IMR-90 (cell line): ENCODE measurements at regions not wholly inside any gene's neighbourhood (a gene's known extent, or its start where the extent isn't known, plus 50 kb on each side); places are given as distances from the start of the nearest gene placed in this dataset.

Experiments
- ATAC-seq: fragments of 200-7000 bp; cut with Tn5 transposase; 2 replicates; pipeline ENCODE4 v1.9.1; 2020; ENCODE audit warnings: low read depth, mild to moderate bottlenecking, moderate library complexity
- BruUV-seq: library from RNA; stranded (reverse); fragments of 400-500 nt; replicated peaks from 2 replicates; lab custom pipeline; 2021; lab: Mats Ljungman, UMichigan
- CTCF ChIA-PET: fragments of 300-600 bp; formaldehyde crosslinking; extraction: SDS; loops from one replicate; lab custom pipeline; 2021; ENCODE audit warnings: antibody characterized with exemption; lab: Yijun Ruan, JAX
- POLR2A ChIA-PET: fragments of 300-600 bp; sonication (Branson Sonifier 250); formaldehyde crosslinking; loops from one replicate; lab custom pipeline; 2022; ENCODE audit warnings: antibody characterized with exemption; ENCODE audit not compliant: unreplicated experiment; lab: Charles Lee
- DNase-seq: peaks from one replicate; pipeline ENCODE4 v3.0.0; 2013
- H2AFZ ChIP-seq: replicated peaks from 2 replicates; pipeline ENCODE3; 2013; ENCODE audit warnings: low read length, mild to moderate bottlenecking; ENCODE audit not compliant: poor library complexity
- H2AK5ac ChIP-seq: 2 replicates; pipeline ENCODE4 v1.6.1; 2013; ENCODE audit warnings: low read depth, low read length, inconsistent platforms
- H2AK9ac ChIP-seq: replicated peaks from 2 replicates; pipeline ENCODE3; 2013; ENCODE audit warnings: mild to moderate bottlenecking, low read depth, low read length, moderate library complexity; ENCODE audit not compliant: poor library complexity
- H2BK120ac ChIP-seq: 2 replicates; pipeline ENCODE4 v1.6.1; 2013; ENCODE audit warnings: low read depth, low read length, inconsistent platforms
- H2BK15ac ChIP-seq: 3 replicates; pipeline ENCODE4 v1.6.1; 2013; ENCODE audit warnings: low read depth, low read length, inconsistent platforms
- H2BK20ac ChIP-seq: 2 replicates; pipeline ENCODE4 v1.6.1; 2013; ENCODE audit warnings: low read depth, mild to moderate bottlenecking, inconsistent platforms, low read length, moderate library complexity
- H2BK5ac ChIP-seq: 2 replicates; pipeline ENCODE4 v1.6.1; 2013; ENCODE audit warnings: mild to moderate bottlenecking, low read depth, low read length, inconsistent platforms; ENCODE audit not compliant: poor library complexity, severe bottlenecking
- H3K14ac ChIP-seq: replicated peaks from 2 replicates; pipeline ENCODE4 v1.6.1; 2013; ENCODE audit warnings: low read depth, low read length, inconsistent platforms
- H3K18ac ChIP-seq: 2 replicates; pipeline ENCODE4 v1.6.1; 2013; ENCODE audit warnings: low read depth, low read length, control low read depth
- H3K23ac ChIP-seq: 2 replicates; pipeline ENCODE4 v1.6.1; 2013; ENCODE audit warnings: low read depth, low read length, inconsistent platforms
- H3K27ac ChIP-seq: 2 replicates; pipeline ENCODE4 v1.5.1; 2013; ENCODE audit warnings: mild to moderate bottlenecking, control low read depth, low read length; ENCODE audit not compliant: insufficient read depth
- H3K27me3 ChIP-seq: 2 replicates; pipeline ENCODE4 v1.6.1; 2013; ENCODE audit warnings: low read length; ENCODE audit not compliant: control insufficient read depth, insufficient read depth
- H3K36me3 ChIP-seq: 2 replicates; pipeline ENCODE4 v1.6.1; 2013; ENCODE audit warnings: low read length, mixed read lengths; ENCODE audit not compliant: control insufficient read depth, insufficient read depth
- H3K4ac ChIP-seq: 2 replicates; pipeline ENCODE4 v1.6.1; 2013; ENCODE audit warnings: low read depth, low read length, inconsistent platforms
- H3K4me1 ChIP-seq: 2 replicates; pipeline ENCODE4 v1.6.1; 2013; ENCODE audit warnings: low read length, mixed read lengths; ENCODE audit not compliant: control insufficient read depth, insufficient read depth
- H3K4me2 ChIP-seq: 2 replicates; pipeline ENCODE4 v1.6.1; 2013; ENCODE audit warnings: low read depth, mild to moderate bottlenecking, control low read depth, low read length, moderate library complexity
- H3K4me3 ChIP-seq: 2 replicates; pipeline ENCODE4 v1.5.1; 2013; ENCODE audit warnings: low read depth, mild to moderate bottlenecking, control low read depth, low read length, moderate library complexity; ENCODE audit not compliant: insufficient read depth
- H3K56ac ChIP-seq: 2 replicates; pipeline ENCODE4 v1.6.1; 2013; ENCODE audit warnings: low read length, inconsistent platforms; ENCODE audit not compliant: insufficient read depth; ENCODE audit errors: extremely low read depth
- H3K79me1 ChIP-seq, 2 experiments: 2 replicates each; pipeline ENCODE4 v1.6.1; 2013; ENCODE audit warnings: low read length in 2 of 2, inconsistent platforms in 1 of 2, low read depth in 1 of 2
- H3K9ac ChIP-seq: 2 replicates; pipeline ENCODE4 v1.6.1; 2013; ENCODE audit warnings: low read depth, low read length, control low read depth
- H3K9me1 ChIP-seq: 2 replicates; pipeline ENCODE4 v1.6.1; 2013; ENCODE audit warnings: low read length, inconsistent platforms; ENCODE audit not compliant: insufficient read depth
- H3K9me3 ChIP-seq: 2 replicates; pipeline ENCODE4 v1.6.1; 2013; ENCODE audit warnings: low read length; ENCODE audit not compliant: control insufficient read depth, insufficient read depth
- H4K20me1 ChIP-seq: 2 replicates; pipeline ENCODE4 v1.6.1; 2013; ENCODE audit warnings: low read length, inconsistent platforms; ENCODE audit not compliant: insufficient read depth
- H4K5ac ChIP-seq: 2 replicates; pipeline ENCODE4 v1.6.1; 2013; ENCODE audit warnings: mild to moderate bottlenecking, low read depth, low read length, control low read depth
- H4K8ac ChIP-seq, 2 experiments: 2 replicates each; pipeline ENCODE4 v1.6.1; 2013; ENCODE audit warnings: low read depth in 2 of 2, low read length in 2 of 2, control low read depth in 1 of 2, inconsistent platforms in 1 of 2
- H4K91ac ChIP-seq: 2 replicates; pipeline ENCODE4 v1.6.1; 2013; ENCODE audit warnings: low read depth, low read length, inconsistent platforms; ENCODE audit not compliant: insufficient read depth
- CTCF ChIP-seq: conservative IDR thresholded peaks from 2 replicates; pipeline ENCODE4 v1.5.1; 2012; ENCODE audit warnings: mild to moderate bottlenecking, low read depth, low read length, improper control_type of control experiment
- ELK1 ChIP-seq: fragments of 150-350 bp; IDR thresholded peaks from 2 replicates; pipeline ENCODE4 v1.6.1; 2016; ENCODE audit warnings: low read depth, mild to moderate bottlenecking, low read length, moderate library complexity, borderline replicate concordance
- MAFK ChIP-seq: IDR thresholded peaks from 2 replicates; pipeline ENCODE4 v1.6.1; 2012; ENCODE audit warnings: low read depth, low read length, improper control_type of control experiment
- MAZ ChIP-seq: IDR thresholded peaks from 2 replicates; pipeline ENCODE4 v1.6.1; 2012; ENCODE audit warnings: low read depth, mild to moderate bottlenecking, low read length, improper control_type of control experiment, moderate library complexity, borderline replicate concordance
- MXI1 ChIP-seq: IDR thresholded peaks from 2 replicates; pipeline ENCODE4 v1.6.1; 2012; ENCODE audit warnings: low read depth, mild to moderate bottlenecking, low read length, moderate library complexity, borderline replicate concordance
- NFE2L2 ChIP-seq: fragments of 150-350 bp; IDR thresholded peaks from 2 replicates; pipeline ENCODE4 v1.6.1; 2016; ENCODE audit warnings: low read depth, mild to moderate bottlenecking, low read length
- POLR2A ChIP-seq: IDR thresholded peaks from 2 replicates; pipeline ENCODE4 v1.6.1; 2012; ENCODE audit warnings: mild to moderate bottlenecking, low read depth, low read length
- RAD21 ChIP-seq: IDR thresholded peaks from 2 replicates; pipeline ENCODE4 v1.6.1; 2012; ENCODE audit warnings: low read length, improper control_type of control experiment
- RCOR1 ChIP-seq: IDR thresholded peaks from 2 replicates; pipeline ENCODE4 v1.6.1; 2012; ENCODE audit warnings: mild to moderate bottlenecking, low read length, improper control_type of control experiment; ENCODE audit not compliant: insufficient replicate concordance
- RFX5 ChIP-seq: IDR thresholded peaks from 2 replicates; pipeline ENCODE4 v1.8.0; 2012; ENCODE audit warnings: low read depth, mild to moderate bottlenecking, low read length, moderate library complexity
- SMC3 ChIP-seq: fragments of 150-350 bp; IDR thresholded peaks from 2 replicates; pipeline ENCODE4 v1.6.1; 2016; ENCODE audit warnings: low read depth, mild to moderate bottlenecking, antibody characterized with exemption, low read length, moderate library complexity
- dilution Hi-C: fragments of 300-500 bp; cut with HindIII; formaldehyde crosslinking; loops from one replicate; pipeline ENCODE4 v1.14.3; 2018; ENCODE audit warnings: low sequenced_read_pairs; ENCODE audit not compliant: unreplicated experiment
- in situ Hi-C: fragments of 300-500 bp; cut with MboI; formaldehyde crosslinking; loops from 3 replicates; pipeline ENCODE4 v1.14.3; 2019; ENCODE audit warnings: low sequenced_read_pairs, inconsistent platforms, mixed read lengths
- intact Hi-C: fragments of 100-400 bp; cut with micrococcal nuclease; formaldehyde crosslinking; loops from 2 replicates; pipeline ENCODE4 v1.10.0; 2022
- TF ChIP-seq, protein P1 (sequence below): fragments of 150-350 bp; IDR thresholded peaks from 2 replicates; pipeline ENCODE4 v1.6.1; 2017; ENCODE audit warnings: mild to moderate bottlenecking, antibody characterized with exemption, low read length, low read depth

DNA sequence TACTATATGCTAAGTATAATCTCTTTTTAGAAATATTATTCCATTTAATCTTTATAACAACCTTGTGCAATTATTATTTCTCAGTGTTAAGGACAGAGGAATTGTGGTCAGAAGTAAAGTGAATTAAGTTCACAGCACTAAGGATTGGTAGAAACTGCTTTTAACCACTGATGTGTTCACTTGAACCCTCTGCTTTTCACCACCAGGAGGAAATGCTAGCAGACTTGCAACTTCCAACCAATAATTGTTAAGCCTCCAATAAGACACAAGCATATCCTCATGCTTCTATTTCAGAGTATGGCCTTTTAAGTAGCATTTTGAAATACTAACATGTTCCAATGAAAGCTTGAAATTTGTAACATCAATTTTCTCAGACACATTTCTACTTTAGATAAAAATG, 527.4 kb downstream of the SI start:
- Histone ChIP-seq H3K9me3 (peaks cover 4% of the 10 kb centered on the region; the same call in 1 of the 2 replicates), H3K36me3 (no peaks in the 10 kb centered on the region), H3K4me2 (no peak overlapping the region), H3K23ac (no peak overlapping the region), H4K8ac (no peak overlapping the region), H2BK20ac (no peak overlapping the region), H3K14ac (no peak overlapping the region), H4K5ac (no peak overlapping the region), H2BK120ac (no peak overlapping the region), H4K91ac (no peak overlapping the region), H3K79me1 (no peaks in the 10 kb centered on the region), H3K27ac (no peak overlapping the region), H3K4ac (no peak overlapping the region), H3K18ac (no peak overlapping the region), H3K9ac (no peak overlapping the region), H3K4me1 (no peaks in the 10 kb centered on the region), H3K9me1 (no peaks in the 10 kb centered on the region), H2AK9ac (no peak overlapping the region), H3K56ac (no peak overlapping the region), H2BK15ac (no peak overlapping the region), H3K27me3 (no peaks in the 10 kb centered on the region), H2AK5ac (no peak overlapping the region), H4K20me1 (no peaks in the 10 kb centered on the region), H2AFZ (no peak overlapping the region), H3K4me3 (no peak overlapping the region), H2BK5ac (no peak overlapping the region)
- CTCF ChIA-PET, result no interaction called here
- dilution Hi-C loops, result no loop called here
- POLR2A ChIA-PET, result no interaction called here
- intact Hi-C loops, result no loop called here
- ATAC-seq, result no peak
- in situ Hi-C loops, result no loop called here
- no peak for TF ChIP-seq RFX5
- no peak for TF ChIP-seq RCOR1
- TF ChIP-seq RAD21, result no peak
- no peak for TF ChIP-seq ELK1
- no peak for TF ChIP-seq CTCF
- no peak for TF ChIP-seq SMC3
- TF ChIP-seq MAFK, result no peak
- TF ChIP-seq MAZ, result no peak
- no peak for TF ChIP-seq MXI1
- no peak for TF ChIP-seq POLR2A
- no peak for TF ChIP-seq NFE2L2
- TF ChIP-seq, protein P1, sequence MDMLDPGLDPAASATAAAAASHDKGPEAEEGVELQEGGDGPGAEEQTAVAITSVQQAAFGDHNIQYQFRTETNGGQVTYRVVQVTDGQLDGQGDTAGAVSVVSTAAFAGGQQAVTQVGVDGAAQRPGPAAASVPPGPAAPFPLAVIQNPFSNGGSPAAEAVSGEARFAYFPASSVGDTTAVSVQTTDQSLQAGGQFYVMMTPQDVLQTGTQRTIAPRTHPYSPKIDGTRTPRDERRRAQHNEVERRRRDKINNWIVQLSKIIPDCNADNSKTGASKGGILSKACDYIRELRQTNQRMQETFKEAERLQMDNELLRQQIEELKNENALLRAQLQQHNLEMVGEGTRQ, result no peak
- DNase-seq, result no peak
- BruUV-seq, result no TSS peak
